ENCODE measurements at regions not wholly inside any gene's neighbourhood (a gene's known extent, or its start where the extent isn't known, plus 50 kb on each side); places are given as distances from the start of the nearest gene placed in this dataset.

GRCh38 chr11:87391496-87391895 is 353.8 kb downstream of the TMEM135 start:
- TF ChIP-seq EZH2 (IDR thresholded peaks at IDR 0.05) (no peak), POLR2AphosphoS5 (IDR thresholded peaks at IDR 0.05; ENCODE audit: borderline replicate concordance, low read depth, low read length) (no peak)
